HG03457 (cell line): ENCODE measurements at regions not wholly inside any gene's neighbourhood (a gene's known extent, or its start where the extent isn't known, plus 50 kb on each side); places are given as distances from the start of the nearest gene placed in this dataset.

Source experiments
- ATAC-seq: cut with Tn5 transposase; IDR thresholded peaks from one replicate; pipeline ENCODE4 v1.9.1; 2021; ENCODE audit warnings: moderate number of reproducible peaks; ENCODE audit not compliant: unreplicated experiment

DNA sequence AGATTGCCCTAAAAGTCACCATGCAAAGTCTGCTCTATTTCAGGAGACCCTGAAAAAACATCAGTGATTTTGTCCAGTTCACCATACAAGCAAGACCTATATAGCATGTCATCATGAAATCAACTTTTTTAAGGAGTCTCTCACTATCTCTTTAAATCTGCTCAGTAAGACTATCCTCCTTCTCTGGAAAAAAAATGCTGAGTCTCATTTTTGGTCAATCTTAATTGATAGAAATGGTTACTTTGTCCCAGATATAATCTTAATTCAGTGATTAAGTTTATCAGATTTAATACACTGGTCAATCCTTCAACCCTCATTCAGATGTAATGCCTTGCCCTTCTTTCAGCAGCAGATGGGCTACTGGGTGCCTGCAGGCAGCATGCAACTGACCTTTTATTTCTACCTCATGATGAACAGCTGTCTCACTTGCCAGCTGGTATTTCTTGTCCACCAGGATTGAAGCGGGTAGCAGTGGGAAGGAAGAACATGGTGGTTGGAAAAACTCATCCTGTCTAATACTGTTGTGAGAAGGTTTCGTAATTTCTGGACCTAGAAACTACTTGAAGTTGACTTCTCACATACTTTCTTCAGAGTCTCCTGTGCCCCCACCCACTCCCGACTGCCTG, 375.3 kb downstream of the DNAH5 start:
- ATAC-seq = no peak

DNA sequence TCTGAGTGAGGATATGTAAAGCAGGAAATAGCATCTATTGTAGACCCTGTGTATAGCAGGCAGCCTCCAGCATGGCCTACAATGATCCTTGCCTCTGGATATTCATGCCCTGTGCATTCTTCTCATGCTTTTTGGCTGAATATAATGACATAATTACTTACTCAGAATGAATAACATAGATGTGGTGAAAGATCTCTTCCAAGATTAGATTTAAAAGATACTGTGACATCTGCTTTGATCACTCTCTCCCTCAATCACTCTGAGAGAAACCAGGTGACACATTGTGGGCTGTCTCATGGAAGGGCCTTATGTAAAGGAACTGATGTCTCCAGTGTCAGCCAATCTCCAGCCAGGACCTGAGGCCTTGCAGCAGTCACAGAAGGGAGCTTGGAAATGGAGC, 376.7 kb downstream of the DNAH5 start:
- ATAC-seq = no peak

DNA sequence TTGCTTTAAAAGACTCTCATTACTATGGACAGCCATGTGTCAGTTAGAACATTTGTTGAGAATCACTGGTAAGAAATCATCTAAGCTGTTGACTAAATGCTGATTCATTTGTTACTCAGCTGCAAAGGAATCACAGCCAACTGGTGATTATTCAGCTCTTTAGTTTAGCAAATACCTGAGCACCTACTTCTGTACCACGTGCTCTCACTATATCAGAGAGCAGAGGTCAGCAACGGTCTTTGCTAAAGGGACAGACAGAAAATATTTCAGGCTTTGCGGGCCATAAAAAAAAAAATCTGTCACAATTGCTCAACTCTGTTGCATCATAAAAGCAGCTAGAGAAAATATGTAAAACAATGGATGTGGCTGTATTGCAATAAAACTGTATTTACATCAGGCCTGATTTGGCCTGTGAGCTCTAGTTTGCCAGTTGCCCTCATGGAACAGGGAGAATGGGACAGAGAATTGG, 377.6 kb downstream of the DNAH5 start:
- ATAC-seq = no peak

DNA sequence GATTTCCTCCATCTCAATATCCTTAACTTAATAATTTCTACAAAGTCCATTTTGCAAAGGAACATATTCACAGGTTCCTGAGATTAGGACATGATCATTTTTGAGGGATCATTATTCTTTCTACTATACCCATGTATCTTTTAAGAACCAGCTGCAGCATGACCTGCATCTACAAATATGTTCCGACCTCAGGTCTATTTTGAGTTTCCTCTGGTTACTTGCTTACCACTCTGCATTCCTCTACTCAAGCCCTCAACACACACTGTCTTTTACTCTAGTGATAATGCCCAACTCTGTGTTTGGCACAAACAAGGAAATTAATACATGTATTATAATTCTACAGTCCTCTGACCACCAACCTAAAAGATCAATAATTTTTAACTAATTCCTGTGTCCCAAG, 386.1 kb downstream of the DNAH5 start:
- ATAC-seq = no peak

DNA sequence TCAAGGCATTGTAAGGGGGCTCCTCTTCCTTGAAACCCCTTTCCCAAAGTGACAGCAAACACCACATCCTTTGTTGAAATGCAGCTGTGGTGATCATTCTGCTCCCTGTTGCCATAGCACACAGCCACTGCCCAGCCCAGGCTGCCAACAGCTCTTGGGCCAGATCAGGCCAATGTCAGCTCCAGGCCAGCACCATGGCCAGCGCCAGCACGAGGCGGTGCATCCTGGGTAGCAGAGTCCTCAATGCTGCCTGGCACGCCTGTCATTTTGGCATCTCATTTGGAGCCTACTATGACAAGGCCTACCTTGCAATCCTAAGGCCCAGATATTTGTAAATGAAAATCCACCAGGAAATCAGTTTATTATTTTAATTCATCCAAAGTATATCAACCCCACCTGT, 390.6 kb downstream of the DNAH5 start:
- ATAC-seq = no peak

DNA sequence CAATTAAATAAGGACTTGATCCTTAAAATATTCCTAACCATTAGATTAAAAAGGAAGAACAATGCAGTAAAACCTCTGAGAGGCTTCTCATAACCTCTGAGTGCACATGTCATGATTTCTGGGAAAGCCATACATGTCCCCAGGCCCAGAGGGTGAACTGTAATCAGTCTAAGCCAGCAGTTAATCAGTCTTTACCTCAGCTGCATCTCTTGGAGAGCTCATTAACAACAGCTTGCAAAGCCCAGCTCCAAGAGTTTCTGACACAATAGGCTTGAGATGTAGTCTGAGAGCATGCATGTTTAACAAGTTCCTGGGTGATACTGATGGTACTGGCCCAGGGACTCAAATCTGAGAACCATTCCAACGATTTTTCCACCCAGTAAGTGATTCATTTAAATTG, 392.1 kb downstream of the DNAH5 start:
- no peak for ATAC-seq

DNA sequence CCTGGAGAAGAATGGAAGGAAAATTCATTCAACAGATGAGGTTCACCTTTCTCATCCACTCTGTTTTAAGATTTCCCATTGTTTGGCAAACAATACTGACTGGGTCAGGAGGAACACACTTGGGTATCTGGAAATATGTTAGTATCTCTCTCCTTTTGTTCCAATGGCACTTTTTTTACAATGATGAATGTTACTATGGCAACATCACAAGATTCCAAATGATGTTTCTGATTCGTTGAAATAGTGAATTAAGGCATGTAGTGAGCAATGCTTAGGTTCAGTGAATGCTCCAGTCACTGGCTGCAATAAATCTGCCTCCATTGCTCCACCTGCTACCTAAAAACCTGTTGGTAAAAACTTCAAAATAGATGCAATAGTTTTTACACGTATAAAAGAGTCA, 392.8 kb downstream of the DNAH5 start:
- ATAC-seq = no peak

DNA sequence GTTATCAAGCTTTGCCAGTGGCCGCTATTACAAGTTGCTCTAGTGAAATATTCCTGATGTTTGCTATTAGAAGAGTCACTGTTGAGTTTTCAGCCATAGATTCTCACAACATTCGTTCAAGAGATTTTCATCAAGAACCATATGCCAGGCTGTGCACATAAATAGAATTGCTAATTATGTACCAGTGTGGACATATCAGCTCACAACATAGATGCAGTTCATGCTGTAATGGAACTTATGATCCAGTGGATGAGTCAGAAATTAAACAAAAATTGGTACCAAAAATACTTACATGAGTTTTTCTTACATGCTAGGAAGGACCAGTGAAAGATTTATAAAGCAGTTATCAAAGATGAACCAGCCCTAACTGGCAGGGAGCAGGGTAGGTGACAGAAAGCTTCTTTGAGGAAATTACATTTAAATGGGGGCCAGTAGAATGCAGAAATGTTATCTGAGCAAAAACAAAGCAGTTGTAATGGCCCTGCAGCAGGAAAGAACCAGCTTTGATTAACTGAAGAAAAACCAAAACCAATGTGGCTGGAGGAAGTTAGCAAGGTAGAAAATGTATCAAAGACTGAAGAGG, 404.2 kb downstream of the DNAH5 start:
- no peak for ATAC-seq

DNA sequence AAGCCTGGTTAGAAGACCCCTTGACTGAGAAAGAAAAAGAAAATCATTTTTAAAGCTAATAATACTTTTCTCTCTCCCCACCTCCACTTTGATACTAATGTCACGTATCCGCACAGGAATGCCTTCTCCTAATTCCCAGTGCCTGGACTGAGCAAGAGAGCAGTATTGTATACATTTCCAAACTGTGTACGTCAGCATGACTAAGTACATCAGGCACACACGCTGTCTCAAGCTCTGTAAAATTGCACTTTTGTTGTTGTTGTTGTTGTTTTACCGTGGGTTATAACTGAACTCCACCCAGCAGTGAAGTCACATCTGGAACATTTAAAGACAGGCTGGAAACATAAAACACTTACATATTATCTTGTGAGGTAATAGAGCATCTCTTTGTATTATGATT, 407.6 kb downstream of the DNAH5 start:
- ATAC-seq = no peak

DNA sequence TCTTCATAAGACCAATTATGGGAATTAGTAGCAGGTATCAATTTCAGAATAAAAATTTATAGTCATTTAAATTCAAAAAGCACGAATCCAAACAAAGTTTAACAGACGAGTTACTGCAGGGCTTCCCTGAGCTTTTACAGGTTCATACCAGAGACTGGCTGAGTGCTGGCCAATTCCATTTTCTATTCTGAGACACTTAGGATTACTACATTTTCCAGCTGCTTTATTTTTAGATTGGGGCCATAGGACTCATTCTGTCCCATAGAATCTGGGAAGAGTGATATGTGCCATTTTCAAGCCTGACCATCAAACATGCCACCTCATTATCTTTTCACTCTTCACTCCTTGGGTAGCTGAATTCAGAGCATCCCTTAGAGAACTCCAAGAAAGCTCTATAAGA, 410.7 kb downstream of the DNAH5 start:
- ATAC-seq = no peak

DNA sequence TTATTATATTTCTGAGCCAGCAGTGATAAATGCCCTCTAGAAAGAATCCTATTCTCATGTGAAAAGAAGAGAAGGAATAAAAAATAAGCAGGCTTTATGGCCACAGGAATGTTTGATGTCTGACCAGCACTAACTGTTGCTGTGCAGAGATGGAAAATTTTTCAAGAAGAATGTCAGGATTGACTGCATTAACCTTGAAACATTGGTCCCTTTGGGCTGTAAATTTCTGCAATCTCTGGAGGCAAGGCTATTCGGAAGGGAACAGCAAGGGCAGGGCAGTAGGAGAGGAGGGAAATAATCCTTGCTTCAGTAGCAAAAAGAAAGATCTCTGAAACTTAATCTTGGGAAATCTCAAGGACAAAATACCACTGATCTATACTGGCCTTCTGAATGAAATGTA, 415.2 kb downstream of the DNAH5 start:
- no peak for ATAC-seq

DNA sequence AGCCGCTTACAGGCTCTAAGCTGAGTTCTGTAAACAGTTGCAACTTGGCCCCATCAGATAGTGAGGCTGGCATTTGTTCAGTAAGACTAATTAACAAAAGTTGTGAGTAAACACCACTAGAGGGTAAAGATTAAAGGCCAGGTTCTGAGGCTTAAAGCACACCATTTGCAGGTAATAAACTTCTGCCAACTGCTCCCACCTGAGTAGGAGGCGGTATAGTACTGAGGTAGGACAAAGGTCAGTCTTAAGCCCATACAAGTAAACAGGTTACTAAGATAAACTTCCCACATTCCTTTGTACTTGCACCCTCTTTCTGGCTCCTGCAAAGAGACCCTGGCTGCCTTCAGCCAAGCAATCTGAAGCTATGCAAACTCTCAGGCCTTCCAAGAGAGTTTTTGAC, 419.6 kb downstream of the DNAH5 start:
- ATAC-seq = no peak

DNA sequence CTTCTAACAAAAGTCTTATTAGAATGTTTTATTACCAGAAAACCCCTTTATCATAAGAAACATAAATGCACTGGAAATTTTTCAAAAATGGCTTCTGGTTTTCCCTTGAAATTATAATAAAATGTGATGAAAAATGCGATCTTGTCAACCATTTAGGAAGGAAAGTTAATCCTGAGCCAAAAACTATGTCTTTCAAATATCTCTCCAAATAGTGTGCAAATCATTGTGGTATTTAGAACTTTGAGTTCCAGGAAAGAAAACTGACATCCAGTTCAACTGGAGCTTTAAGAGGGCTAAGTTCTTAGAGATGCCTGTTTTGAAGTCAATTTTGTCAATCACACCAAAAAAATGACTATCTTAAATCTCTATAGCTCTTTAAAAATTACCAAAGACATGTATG, 425.4 kb downstream of the DNAH5 start:
- no peak for ATAC-seq

DNA sequence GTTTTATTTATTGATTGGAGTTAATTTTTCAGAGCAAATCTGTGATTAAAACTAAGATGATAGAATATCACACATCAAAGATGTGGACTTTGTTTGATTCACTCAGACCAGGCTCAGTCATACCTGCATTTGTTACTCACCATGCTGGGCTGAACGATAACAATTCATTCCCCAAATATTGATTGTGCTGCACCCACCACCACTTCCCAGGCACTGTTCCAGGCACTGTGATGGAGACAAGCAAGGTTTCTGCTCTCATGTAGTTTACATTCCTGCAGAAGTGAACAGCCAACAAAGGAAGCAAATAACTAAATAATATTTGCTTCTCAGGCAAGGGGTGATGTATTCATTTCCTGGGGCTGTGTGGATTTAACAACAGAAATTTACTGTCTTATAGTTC, 428.3 kb downstream of the DNAH5 start:
- no peak for ATAC-seq

DNA sequence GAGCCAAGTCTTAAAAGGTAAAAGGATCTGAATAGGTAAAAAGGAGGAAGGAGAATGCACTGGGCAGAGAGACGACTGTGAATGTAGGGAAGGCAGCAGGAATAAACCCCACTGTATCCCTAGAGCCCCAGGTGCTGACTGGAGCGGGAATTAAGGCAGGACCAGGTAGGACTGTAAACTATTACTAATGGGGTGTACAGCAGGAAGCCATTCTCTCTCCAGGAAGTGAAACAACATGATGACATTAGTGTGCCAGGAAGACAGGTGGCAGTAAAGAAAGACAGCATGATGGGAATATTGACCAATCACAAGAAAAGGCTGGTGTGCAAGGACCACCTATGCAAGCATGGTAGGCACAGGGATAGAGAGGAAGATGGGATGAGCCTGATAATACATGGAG, 433.0 kb downstream of the DNAH5 start:
- no peak for ATAC-seq

DNA sequence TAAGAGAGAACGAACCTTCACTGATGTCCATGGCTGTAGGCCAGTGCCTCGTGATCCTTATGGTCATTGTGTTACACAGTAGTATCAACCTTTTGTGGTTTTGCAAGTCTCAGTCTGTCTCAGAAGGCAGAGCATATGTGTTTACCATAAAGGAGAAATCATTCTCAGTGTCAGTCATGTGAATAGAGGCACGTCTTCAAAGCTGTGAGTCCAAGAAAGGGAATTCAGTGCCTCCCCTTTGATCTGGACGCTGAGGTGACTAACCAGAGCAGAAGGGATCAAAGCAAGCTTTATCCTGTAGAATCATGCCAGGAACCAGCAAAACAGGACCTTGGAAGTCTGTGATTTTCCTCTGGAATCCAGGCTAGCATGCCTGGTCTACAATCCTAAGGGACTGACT, 433.9 kb downstream of the DNAH5 start:
- ATAC-seq = no peak

DNA sequence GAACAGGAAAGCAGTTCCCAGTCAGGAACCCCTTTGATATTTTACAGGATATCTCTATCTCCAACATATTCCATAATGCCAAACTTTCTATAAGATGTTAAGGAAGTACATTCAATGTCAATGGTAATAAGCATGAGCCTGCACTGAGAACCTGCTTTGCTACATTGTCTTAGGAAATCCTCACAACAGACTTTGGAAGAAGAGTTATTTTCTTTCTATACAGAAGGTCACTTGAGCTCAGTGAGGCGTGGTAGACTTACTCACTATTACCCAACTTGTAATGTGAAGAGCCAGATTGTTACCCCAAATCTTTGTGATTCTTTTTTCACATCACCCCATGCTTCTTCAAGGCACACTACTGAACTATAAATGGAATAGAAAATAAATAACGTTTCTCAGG, 435.9 kb downstream of the DNAH5 start:
- no peak for ATAC-seq

DNA sequence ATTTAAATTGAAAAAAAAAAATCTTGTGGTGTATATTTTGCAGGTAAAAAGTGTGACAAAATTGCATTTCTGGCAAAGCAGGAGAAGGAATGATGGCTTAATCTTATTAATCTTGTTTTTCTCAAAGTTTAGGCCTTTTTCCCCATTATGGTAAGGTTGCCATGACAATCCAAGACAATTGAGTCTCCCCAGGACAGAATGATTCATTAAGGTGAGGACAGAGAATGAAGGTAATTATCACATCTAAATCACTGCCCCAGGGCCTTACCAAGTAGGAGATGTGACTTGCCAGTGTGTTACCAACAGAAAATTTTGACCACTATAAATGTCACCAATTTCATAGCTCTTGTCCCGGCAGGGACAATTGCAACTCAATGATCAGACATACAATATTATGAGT, 439.2 kb downstream of the DNAH5 start:
- no peak for ATAC-seq

DNA sequence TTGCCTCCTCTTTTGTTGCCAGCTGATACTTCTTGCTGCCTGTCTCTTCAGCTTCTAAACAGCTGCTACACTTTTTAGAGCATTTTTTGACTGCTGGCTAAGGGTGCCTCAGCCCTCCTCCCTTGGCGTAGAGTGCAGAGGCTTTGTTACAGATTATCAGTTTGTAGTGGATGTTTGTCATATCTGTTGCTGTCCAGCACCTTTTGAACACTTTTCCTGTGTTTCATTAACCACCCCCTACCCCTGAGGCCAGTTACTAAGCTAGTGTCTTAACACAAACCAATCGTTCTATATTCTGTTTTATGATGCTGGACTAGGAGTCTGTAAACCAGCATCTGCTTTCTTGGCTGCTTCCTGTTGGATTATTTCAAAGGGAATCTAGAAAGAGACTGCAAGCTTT, 441.5 kb downstream of the DNAH5 start:
- ATAC-seq = no peak

DNA sequence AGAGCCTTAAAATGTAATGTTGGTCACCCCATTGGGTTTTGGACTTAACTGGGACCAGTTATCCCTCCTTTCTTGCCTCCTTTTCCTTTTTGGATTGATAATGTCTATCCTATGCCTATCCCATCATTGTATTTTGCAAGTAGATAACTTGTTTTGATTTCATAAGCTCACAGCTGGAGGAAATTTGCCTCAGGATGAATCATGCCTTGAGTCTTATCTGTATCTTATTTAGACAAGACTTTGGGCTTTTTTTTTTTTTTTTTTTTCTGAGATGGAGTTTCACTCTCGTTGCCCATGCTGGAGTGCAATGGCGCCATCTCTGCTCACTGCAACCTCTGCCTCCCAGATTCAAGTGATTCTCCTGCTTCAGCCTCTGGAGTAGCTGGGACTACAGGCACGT, 443.3 kb downstream of the DNAH5 start:
- no peak for ATAC-seq

DNA sequence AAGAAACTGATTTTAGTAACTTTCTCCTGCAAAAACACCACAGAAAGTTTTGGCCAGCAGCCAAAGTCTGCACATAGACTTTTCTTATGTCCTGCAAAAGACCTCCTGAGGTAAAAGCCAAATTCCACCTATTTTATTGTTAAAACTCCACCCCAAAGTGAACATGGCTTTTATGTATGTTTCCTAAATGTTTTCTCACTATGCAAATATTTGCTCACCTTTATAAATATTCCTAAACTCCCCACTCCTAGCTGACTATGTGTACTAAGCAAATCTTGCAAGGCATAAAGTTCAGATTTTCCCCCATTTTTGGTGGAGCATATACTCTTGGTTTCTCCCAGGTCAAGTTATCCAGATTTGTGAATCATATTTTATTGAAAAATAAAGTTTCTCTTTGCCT, 446.2 kb downstream of the DNAH5 start:
- ATAC-seq = no peak

DNA sequence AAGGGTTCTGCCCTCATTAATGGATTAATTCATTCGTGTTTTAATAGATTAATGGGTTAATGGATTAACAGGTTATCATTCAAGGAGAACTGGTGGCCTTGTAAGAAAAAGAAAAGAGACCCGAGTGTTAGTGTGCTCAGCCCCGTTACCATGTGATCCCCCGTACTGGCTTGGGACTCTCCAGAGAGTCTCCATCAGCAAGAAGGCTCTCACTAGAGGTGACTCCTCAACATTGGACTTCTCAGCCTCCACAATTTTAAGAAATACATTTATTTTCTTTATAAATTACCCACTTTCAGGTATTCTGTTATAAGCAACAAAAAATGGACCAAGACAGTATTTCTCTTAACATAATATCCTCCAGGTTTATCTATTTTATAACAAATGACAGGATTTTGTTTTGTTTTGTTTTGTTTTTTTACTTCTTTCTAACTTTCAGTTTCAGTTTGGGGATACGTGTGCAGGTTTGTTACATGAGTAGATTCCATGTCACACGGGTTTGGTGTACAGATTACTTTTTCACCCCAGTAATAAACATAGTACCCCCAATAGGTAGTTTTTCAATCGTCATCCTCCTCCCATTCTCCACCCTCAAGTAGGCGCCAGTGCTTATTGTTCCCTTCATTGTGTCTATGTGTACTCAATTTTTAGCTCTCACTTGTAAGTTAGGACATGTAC, 456.1 kb downstream of the DNAH5 start:
- ATAC-seq = no peak

DNA sequence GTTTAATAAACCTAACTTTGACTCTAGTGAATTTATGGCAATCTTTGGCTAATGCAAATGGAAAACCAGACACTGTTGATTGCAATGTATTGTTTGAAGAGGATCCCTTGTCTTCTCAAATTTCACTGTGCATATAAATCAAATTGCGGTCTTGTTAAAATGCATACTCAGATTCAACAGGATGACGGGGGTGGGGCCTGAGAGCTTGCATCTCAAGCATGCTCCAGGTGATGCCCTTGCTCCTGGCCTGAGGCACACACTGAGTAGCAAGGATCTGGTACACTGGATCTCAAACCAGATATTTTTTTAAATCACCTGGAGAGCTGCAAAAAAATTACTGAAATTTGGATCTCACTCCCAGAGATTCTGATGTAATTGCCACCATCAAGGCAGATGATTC, 463.7 kb downstream of the DNAH5 start:
- no peak for ATAC-seq
